ENCODE measurements at regions not wholly inside any gene's neighbourhood (a gene's known extent, or its start where the extent isn't known, plus 50 kb on each side); places are given as distances from the start of the nearest gene placed in this dataset.
A peak's percentile ranks its signal among the peaks of the same experiment; 100 is the strongest.
"Not testable (repeated sequence)": the region's sequence is repeated elsewhere in the genome, so short reads cannot be mapped to it uniquely, and the experiment has no call there.

GRCh38 chr5:42090162-42090561 lies 165.1 kb downstream of the FBXO4 start:
- DNase-seq = no peak

GRCh38 chr5:42099846-42100245 lies 174.8 kb downstream of the FBXO4 start:
- DNase-seq = not testable (repeated sequence)

DNA sequence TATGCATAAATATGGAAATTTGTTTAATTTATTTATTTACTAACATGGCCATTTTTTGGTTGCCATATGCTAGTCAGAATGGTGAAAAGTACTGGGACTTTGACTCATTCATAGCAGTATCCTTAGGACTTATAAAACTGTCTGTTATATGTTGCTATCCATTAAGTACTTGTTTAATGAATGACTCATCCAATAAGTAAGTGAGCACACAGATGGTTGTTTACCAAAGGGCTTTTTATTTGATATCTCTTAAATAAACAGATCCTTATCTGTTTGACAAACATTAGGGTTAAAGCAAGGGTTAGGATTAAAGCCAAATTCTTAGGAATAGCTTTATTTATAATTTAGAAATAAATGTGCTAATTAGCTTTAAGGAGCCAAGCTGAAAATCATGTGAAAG lies 183.4 kb downstream of the FBXO4 start:
- DNase-seq = no peak

- DNase-seq = no peak
Measured at GRCh38 chr5:42109006-42109572, 184.0 kb downstream of the FBXO4 start.

DNA sequence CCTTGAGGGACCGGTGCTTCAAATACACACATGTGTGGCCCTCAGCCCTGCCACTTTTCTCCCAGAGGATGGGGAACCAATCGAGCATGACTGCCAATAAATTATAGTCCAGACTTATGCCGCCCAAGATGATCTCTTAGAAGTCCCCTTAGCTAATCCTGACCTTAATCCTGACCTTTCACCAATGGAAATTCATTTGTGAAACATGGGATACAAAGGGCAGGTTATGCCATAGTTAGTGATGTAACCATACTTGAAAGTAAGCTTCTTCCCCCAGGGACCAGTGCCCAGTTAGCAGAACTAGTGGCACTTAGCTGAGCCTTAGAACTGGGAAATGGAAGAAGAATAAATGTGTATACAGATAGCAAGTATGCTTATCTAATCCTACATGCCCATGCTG lies 190.6 kb downstream of the FBXO4 start:
- not testable (repeated sequence) for DNase-seq

DNA sequence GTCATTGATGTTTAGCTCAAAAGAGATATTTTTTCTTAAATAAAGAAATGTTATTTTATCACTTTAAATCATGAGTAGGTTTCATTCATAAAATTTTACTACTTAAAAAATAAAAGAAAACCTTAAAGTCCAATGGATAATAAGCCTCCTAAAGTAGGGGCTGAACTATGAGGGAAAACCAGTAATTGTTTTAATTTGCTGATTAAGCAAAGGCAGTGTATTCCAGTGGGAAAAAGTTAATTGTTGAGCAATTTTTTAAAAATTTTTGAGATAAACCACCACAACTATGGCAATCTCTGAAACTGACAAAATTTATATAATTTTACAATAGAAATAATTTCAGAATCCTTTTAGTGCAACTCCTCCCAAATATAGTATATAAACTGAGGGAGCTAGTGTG lies 195.0 kb downstream of the FBXO4 start:
- no peak for DNase-seq

GRCh38 chr5:42121401-42121800 lies 196.3 kb downstream of the FBXO4 start:
- no peak for DNase-seq

DNA sequence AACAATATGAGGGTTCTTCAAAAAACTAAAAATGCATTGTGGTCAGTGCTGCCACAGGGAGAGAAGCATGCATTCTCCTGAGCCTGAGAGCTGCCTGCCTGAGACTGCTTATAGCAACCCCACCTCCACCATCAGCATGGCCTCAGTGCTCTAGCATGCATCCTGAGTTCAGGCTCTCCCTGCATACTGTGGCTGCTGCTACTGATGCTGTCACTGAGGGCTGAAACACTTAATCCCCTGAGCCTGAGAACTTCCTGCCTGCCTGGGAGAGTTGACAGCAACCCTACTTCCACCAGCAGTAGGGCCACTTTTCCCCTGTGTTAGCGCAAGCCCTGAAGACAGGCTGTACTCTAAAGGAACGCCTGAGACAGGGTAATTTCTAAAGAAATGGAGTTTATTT lies 206.0 kb downstream of the FBXO4 start:
- no peak for DNase-seq

- DNase-seq = no peak
Measured at GRCh38 chr5:42143361-42143760, 218.3 kb downstream of the FBXO4 start.

DNA sequence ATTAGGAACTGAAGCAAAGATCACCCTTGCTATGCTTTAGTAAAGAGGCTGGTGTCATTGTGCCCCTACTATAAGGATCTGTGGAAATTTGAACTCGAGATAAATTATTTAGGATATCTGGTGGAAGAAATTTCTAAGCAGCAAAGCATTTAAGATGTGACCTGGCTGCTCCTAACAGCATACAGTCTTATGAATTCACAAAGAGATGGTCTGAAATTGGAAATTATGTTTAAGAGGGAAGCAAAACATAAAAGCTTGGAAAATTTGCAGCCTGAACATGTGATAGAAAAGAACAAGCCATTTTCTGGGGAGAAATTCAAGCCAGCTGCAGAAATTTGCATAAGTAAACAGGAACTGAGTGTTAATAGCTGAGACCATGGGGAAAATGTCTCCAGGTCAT lies 223.7 kb downstream of the FBXO4 start:
- DNase-seq = no peak

- no peak for DNase-seq
Measured at GRCh38 chr5:42157215-42157614, 232.1 kb downstream of the FBXO4 start.

- DNase-seq = no peak
Measured at GRCh38 chr5:42163083-42163482, 238.0 kb downstream of the FBXO4 start.

GRCh38 chr5:42168091-42168670 lies 243.1 kb downstream of the FBXO4 start:
- DNase-seq = no peak

- not testable (repeated sequence) for DNase-seq
Measured at GRCh38 chr5:42176118-42176517, 247.1 kb upstream of the GHR start.

GRCh38 chr5:42179843-42180242 lies 243.4 kb upstream of the GHR start:
- DNase-seq = not testable (repeated sequence)

GRCh38 chr5:42216904-42217303 lies 206.3 kb upstream of the GHR start:
- DNase-seq = no peak

- DNase-seq = no peak
Measured at GRCh38 chr5:42217791-42218190, 205.4 kb upstream of the GHR start.

GRCh38 chr5:42225009-42225408 lies 198.2 kb upstream of the GHR start:
- DNase-seq = no peak

DNA sequence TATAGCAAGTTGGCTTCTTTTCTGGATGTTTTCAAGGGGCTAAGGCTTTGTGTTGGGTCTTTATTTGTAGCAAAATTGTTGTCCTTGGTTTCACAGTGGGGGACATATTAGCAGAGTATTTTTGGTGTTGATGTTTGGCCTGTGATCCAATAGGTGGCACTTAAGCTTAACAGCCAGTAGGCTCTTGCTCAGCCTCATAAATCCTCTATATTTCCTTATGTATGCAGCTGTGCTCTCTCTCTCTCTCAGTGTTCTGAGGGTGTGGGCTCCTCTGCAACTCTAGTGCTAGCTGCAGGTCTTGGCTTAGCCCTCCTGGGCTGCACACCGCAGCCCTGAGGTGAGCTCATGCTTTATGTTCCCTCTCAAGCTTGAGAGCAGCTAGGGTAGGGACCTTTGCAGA lies 195.0 kb upstream of the GHR start:
- no peak for DNase-seq

DNA sequence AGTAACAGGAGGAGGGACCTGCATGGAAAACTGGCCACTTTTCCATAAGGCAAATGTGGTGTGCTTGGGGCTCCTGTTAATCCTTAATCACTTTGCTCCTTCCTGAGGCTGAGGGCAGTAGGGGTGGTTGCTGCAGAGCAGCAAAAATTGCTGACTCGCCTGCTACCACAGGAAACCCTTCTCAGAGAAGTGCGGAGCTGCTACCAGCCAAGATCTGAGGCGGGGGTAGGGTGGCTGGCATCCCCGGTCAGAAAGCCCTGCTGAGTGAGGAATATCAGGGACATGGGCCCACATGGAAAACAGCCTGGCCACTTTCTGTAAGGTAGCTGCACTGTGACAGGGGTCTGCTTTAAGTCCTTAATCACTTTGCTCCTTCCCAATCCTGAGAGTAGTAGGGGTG lies 192.4 kb upstream of the GHR start:
- DNase-seq = no peak

- DNase-seq = no peak
Measured at GRCh38 chr5:42235241-42235640, 188.0 kb upstream of the GHR start.

- no peak for DNase-seq
Measured at GRCh38 chr5:42235837-42236236, 187.4 kb upstream of the GHR start.

GRCh38 chr5:42241636-42242035 lies 181.6 kb upstream of the GHR start:
- no peak for DNase-seq

- peak; percentile 54 for DNase-seq
Measured at GRCh38 chr5:42242210-42242609, 181.0 kb upstream of the GHR start.

DNA sequence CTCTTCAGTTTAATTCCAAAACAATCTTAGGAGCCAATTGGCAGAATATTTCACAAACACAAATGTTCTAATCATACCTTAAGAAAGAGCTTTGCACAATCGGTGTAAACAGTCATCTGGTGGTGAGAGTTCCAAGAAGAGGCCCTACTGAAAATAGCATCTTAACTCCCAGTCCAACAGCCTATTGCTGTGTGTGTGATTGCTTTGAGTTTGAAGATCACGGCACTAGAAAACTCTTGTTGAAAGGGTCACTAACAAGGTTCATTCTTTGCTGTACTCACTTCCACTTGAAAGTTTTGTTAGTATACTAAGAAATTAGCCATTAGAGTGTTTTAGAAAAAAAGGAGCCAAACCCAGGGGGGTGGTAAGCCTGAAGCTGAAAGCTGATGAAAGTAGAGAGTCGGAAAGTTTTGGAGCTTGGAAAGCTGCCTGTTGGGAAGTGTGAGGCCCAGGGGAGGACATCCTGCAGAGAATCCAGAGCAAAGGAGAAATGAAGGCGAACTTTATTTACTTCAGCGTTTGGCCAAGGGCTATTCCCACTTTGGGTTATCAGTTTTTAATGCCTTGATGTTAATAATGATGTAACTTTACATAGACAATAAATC lies 180.3 kb upstream of the GHR start:
- DNase-seq = no peak

Measured in T1000 (cell line).